Right renal cortex interstitium (tissue), 3 donors: ENCODE measurements at regions not wholly inside any gene's neighbourhood (a gene's known extent, or its start where the extent isn't known, plus 50 kb on each side); places are given as distances from the start of the nearest gene placed in this dataset.
A peak's percentile ranks its signal among the peaks of the same experiment; 100 is the strongest.

ENCODE experiments used
- DNase-seq, 3 donors: peaks; one replicate each; pipeline ENCODE4 v3.0.0-alpha.2; 2013; ENCODE audit warnings: low read depth in 3 of 3, low spot score in 2 of 3

GRCh38 chr1:209427811-209428210 is 155.7 kb upstream of the CAMK1G start:
- DNase-seq: no peak

DNA sequence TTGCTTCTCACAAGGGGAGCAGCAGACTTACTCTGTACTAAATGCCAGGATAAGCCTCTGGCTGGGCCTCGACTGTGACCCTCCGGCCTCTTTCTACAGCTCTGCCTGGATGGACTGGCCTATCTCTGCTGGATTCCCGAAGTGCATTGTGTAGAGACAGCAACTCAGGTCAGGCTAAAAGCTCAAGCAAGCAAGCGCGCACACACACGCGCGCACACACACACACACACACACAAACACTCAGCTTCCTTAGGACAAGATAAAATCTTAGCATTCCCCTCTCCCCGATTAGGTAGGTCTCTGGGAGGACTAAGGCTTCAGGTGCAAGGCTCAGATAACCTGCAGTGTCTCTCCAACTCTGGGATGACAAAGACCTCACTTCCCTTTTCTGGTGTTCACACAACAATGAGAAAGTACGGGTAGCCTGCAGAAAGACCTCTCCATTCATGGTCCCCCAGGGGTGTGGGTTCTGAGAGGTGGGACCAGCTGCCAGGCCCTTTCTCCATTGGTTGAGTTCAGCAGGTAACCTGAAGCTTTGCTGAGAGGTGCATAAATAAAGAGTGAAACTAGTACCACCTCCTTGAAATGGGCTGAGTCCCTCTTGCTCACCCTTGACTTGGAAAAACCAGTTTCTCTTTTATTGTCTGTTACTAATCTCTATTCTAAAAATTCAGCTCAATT is 155.1 kb upstream of the CAMK1G start:
- DNase-seq: no peak

DNA sequence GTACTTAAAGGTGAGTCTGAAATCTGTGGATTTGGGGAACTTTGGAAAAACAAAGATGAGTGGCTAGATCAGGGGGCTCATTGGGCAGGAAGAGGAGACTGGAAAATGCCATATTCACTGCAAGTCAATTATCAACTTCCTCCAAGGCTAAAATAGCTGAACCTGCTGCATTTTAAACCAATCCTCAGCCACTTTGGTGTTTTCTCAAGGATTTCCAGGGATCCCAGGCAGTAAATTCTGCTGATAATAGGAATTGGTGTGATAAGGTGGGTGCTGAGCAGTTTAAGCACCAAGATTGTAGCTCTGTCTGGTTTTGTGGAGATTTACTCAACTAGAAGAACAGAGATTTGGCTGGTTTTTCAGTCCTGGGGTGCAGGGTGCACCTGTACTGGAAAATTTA is 153.9 kb upstream of the CAMK1G start:
- no peak for DNase-seq

DNA sequence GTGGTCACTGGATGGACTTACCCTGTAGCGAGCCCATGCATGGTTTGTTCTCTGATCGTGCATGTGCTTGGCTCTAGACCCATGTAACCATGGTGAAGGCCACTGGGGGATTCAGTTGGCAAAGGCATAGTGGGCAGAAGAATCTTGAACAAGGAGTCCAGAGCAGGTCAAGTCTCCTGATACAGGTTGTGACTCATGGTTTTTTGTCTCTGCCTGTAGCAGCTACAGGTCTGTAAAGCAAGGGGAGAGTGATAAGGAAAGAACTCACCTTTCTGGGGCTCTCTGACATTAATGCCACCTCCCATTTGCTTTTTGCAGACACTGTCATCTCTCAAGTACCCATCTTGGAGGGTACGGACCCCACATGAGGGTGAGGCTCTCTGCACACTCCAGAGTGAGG is 153.4 kb upstream of the CAMK1G start:
- DNase-seq: no peak

GRCh38 chr1:209430821-209431259 is 152.7 kb upstream of the CAMK1G start:
- no peak for DNase-seq

GRCh38 chr1:209431402-209431801 is 152.1 kb upstream of the CAMK1G start:
- no peak for DNase-seq

DNA sequence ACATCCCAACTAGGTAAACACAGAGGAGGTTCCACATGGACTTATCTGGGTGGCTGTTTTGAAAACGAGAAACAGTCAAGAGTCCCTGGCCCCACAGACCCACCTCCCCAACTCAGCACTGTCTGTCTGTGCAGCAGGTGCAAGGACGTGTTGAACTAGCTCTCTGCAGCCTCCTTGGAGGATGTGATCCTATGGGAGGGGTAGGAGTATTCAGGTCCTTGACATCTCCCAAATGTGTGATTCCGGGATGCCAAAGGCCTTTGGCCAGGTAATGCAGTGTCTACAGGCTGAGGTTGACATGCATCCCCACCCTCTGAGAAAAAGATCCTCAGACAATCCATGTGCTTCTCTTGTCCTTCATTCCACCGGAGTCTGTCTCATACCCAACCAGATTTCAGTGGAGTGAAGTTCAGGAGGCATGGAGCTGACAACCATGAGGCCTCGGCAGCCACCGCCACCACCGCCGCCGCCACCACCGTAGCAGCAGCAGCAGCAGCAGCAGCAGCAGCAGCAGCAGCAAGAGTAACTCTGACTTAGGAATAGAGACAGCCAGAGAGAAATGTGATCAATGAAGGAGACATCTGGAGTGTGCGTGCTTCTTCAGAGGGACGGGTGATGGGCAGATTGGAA is 151.6 kb upstream of the CAMK1G start:
- no peak for DNase-seq

- no peak for DNase-seq
These were observed 151.1 kb upstream of the CAMK1G start for GRCh38 chr1:209432443-209432825.

DNA sequence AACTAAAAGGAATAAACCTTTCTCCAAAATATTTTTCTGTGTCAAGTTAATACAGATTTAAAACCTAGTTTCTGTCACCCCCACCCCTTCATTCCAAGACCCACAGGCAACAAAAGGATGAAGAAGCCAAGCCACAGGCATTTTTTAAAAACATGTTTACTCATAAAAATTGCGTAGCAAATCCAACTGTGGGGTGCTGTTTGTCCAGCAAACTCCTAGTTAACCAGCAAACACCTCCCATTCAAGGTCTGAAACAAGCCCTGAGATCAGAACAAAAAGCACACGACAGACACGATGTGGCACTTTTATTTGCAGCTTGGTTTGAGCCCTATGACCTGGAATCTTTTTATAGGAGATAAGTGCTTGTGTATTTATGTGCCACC is 149.9 kb upstream of the CAMK1G start:
- no peak for DNase-seq

- DNase-seq: no peak
These were observed 149.4 kb upstream of the CAMK1G start for GRCh38 chr1:209434066-209434465.

DNA sequence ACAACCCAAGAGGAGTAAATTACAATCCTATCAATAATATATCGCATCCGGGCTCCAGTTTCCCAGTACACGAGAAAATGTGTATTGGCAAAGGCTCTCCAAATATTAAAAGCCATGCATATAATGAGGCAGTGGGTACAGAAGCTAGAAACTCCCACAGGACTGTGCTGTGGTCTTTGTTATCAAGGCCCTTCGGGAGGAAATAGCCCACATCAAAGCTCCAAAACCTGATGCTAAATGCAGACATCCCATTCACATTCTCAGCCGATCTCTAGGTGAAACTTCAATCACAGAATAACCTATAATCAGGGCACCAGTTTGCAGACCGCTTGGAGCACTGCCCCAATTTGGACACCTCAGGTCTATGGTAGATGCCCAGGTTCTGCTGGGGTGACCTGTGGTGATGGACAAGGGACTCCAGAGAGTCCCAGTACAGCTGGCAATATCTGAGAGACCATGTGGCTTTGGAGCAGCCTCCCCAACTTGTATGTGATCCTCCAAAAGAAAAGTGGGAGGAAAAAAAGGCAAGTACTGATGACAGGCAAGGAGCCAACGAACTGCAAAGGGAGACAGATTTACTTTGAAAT is 148.8 kb upstream of the CAMK1G start:
- no peak for DNase-seq

GRCh38 chr1:209435654-209436566 is 147.6 kb upstream of the CAMK1G start:
- peak; percentile 50 to 61 (median 59) for DNase-seq

- no peak for DNase-seq
These were observed 143.7 kb upstream of the CAMK1G start for GRCh38 chr1:209439828-209440227.

GRCh38 chr1:209443361-209443931 is 140.1 kb upstream of the CAMK1G start:
- DNase-seq: no peak

- DNase-seq: no peak
These were observed 139.4 kb upstream of the CAMK1G start for GRCh38 chr1:209443975-209444651.

DNA sequence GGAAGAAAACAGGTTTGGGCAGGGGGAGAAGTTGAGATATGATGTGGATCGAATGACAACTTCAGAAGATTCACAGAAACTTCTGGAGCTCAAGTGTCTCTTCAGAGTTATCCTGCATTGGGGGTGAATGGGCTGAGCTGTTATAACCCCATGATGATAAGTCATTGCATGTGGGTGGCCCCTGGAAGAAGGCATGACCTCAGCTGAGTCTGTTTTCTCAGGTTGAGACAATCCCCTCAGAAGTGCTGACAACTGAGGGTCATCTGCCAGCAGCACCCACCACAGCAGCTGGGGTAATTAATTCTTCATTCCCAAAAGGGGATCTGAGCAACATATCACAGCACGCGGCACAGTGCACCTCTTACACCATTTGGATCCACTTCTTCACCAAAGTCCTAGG is 138.6 kb upstream of the CAMK1G start:
- no peak for DNase-seq

DNA sequence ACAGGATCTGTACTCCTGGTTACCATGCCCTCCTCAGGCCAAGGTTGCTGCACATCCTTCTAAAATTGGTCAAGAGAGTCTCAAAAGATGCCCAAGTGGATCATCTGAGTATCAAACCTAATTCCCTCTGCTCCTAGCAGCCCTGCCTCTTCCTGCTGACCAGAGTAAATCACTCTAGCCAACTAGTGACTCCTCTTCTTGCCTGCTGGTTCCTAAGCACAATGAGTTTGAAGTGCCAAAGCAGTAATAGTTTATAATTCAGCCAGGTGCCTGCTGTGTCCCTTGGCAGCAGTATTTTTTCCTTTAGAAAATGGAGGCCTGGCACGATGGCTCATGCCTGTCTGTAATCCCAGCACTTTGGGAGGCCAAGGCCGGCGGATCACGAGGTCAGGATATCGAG is 137.9 kb upstream of the CAMK1G start:
- DNase-seq: no peak

- no peak for DNase-seq
These were observed 137.2 kb upstream of the CAMK1G start for GRCh38 chr1:209446356-209446755.

GRCh38 chr1:209454340-209454994 is 129.0 kb upstream of the CAMK1G start:
- DNase-seq: no peak

GRCh38 chr1:209455145-209455544 is 128.4 kb upstream of the CAMK1G start:
- DNase-seq: no peak
